RPMI7951 (cell line): ENCODE measurements at regions not wholly inside any gene's neighbourhood (a gene's known extent, or its start where the extent isn't known, plus 50 kb on each side); places are given as distances from the start of the nearest gene placed in this dataset.

Experiments used
- DNase-seq: peaks from one replicate; pipeline ENCODE4 v3.0.0-alpha.2; 2012; ENCODE audit warnings: low read depth

GRCh38 chr3:77967621-77968020 is 927.7 kb downstream of the ROBO2 start:
- no peak for DNase-seq

DNA sequence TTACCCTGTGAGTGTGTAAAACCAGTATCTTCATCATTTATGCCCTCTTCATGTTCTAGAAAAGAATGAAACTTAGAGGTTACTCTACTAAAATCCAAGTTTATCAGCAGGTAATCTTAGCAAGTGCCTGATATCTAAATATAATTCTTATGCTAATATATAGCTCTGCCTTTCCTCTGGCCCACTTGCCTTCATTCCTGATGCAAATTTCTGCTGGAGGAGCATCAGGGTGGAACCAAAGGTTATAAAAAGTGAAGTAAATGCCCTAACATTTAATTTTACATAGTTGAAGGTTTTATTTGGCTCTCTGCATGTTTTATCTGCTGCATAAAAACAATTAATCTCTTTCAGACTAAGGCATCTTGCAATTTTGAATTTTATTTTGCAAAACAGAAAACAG is 936.2 kb downstream of the ROBO2 start:
- no peak for DNase-seq

DNA sequence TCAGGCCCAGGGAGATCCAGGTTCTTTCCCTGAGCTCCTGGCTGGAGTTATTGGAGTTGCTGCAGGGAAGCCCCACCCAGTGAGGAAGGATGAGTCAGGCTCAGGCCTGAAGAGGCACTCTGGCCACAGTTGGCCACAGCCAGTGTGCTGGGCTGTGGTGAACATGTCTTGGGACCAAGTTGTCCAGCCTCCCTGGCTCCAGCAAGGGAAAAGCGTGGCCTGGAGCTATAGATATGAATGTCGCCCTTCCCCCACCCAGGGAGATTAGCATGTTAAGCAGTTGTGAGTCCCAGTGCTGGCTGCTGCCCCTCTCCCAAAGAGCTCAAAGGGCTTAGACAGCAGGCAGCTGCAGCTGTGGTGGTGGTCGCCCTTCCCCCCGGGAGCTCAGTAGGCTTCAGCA is 963.2 kb downstream of the ROBO2 start:
- peak; percentile 3 for DNase-seq

GRCh38 chr3:78004571-78004970 is 964.7 kb downstream of the ROBO2 start:
- DNase-seq, result no peak

DNA sequence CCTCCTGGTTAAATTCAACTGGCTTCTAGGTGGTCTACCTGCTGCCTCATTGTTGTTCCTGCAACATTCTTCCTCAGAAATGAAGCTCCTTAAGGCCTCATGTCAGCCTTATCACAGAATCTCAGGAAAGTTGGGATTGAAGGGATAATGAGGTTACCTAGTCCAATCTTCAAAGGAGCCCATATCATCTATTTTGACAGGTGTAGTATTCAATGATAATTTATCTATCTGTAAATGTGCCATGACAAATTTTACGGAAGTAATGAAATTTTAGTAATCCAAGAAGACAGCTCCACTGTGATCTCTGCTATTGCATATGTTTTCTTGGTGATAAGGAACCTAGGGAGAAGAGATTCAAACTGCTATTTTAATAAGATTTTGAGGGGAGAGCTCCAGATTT is 973.8 kb downstream of the ROBO2 start:
- no peak for DNase-seq

- no peak for DNase-seq
Observed at GRCh38 chr3:78015856-78016255, 976.0 kb downstream of the ROBO2 start.

DNA sequence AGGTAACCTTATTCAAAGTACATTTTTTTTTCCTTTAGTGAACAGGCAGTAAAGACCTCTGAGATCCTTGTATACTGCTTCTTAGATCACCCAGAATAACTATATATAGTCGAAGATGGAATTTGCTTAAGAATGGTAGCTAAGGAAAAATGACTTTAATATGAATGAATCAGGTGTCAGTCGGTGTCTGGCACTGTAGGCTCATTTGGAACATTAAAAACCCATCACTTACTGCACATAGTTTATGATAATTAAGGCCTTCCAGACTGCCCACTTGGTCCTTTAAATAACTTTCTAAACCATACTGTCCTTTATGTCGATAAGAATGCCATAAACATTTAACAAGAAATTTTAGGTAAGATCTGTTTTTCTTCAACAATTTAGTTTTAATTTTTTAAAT is 981.8 kb downstream of the ROBO2 start:
- no peak for DNase-seq

GRCh38 chr3:78022232-78022631 is 982.3 kb downstream of the ROBO2 start:
- no peak for DNase-seq

DNA sequence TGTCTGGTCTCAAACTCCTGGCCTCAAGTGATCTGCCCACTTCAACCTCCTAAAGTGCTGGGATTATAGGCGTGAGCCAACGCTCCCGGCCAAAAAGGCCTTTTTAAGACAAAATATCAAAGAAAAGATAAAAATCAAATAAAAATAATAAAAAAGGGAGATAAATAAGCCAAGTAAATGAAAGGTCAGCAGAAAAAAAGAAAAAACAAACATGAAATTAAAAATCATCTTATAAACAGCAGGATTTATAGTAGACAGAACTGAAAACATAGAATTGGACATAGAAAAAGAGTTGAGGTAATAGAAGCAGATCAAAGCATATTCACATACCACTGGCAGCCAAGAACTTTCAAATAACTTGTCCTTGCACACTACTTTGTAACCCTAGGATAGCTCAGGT is 983.4 kb downstream of the ROBO2 start:
- DNase-seq, result no peak

DNA sequence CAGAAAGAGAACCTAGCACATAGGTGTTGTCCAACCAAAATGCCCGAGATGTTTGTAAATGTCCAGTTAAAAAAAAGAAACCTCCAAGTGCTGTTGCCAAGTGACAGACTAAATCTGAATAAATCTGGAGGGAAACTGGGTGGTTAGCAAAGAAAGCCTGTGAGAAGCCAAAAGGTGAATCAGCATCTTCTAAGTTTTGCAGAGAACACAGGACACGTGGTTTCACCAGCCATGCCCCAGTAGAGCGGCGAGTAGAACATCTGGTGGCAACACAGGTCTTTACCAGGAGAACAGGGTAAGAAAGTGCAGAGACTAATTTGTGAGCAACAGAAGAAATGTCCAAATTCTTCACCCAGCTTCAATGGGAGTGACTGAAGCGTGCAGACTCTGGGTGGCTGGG is 986.0 kb downstream of the ROBO2 start:
- no peak for DNase-seq

DNA sequence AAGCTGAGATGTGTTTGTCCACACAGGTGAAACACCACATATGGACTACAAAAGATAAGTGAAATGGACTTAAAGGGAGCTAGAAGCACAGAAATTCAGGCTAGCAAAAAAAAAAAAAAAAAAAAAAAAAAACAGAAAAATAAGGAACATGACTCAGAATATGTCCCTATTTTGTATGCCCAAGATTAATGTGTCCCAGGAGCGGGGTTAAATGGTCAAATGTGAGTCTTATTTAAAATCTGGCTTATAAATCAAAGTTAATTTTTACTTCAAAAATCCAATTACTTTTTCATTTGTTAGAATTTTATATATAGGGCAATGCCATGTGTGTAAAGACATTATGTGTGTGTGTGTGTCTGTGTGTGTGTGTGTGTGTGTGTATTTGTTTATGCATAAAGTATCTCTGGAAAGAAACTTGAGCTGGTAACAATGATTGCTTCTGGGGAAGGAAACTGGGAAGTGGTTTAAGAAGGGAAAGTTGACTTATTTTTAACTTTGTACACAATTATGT is 986.5 kb downstream of the ROBO2 start:
- no peak for DNase-seq

- no peak for DNase-seq
Observed at GRCh38 chr3:78029775-78030174, 989.9 kb downstream of the ROBO2 start.

GRCh38 chr3:78035131-78035641 is 995.3 kb downstream of the ROBO2 start:
- no peak for DNase-seq

- DNase-seq, result no peak
Observed at GRCh38 chr3:78041486-78041885, 1001.6 kb downstream of the ROBO2 start.

DNA sequence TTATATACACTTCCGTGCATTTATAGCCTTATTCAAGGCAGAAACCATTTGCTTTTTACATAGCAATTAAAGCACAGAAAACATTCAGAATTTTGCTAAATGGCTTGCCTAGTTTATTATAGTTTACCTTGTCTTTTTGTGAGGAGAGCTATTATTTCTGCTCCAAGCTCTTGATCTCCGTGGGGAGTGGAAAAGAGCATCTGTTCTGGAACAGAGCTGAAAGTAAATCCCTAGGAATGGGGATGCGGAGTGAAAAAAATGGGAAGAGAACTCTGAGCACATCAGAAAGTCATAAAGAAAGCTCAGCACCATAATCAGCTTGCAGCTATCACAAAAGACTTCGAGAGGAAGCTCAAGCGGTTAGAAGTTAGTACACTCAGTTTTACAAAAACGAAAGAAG is 1006.7 kb downstream of the ROBO2 start:
- DNase-seq, result no peak

GRCh38 chr3:78048698-78049097 is 1008.8 kb downstream of the ROBO2 start:
- peak; percentile 22 for DNase-seq

DNA sequence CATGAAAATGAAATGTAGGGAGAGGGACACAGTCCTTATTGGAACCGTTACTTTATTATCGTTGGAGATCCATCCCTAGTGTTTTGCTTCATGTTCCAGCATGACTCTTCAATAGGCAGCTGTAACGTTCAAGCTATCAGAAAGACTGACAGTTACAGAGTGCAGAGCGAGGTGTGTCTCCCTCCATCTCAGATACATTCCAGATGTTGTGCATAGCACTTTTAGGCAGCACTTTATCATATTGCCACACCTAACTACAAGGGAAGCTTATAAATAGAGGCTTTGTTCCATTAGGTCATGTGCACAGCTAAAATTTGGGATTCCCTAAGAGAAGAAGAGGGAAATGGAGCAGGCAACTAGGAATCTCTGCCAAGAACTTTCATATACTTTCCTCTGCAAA is 1009.6 kb downstream of the ROBO2 start:
- no peak for DNase-seq

- DNase-seq, result no peak
Observed at GRCh38 chr3:78050276-78051065, 1010.6 kb downstream of the ROBO2 start.

DNA sequence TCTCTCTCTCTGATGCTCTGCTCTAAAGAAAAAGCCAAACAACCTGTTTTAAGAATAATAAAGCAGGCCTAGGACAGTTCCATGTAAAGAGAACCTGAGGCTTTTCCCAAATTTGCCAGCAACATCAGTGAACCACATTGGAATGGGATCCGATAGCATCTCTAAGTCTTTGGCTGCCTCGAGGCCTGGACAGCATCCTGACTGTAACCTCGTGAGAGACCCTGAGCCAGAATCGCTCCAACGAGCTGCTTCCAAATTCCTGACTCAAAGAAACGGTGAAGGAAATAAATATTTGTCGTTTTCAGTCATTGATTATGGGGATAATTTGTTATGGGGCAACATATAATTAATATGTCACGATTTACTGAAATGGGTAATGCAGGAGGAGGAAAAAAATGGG is 1012.8 kb downstream of the ROBO2 start:
- no peak for DNase-seq

DNA sequence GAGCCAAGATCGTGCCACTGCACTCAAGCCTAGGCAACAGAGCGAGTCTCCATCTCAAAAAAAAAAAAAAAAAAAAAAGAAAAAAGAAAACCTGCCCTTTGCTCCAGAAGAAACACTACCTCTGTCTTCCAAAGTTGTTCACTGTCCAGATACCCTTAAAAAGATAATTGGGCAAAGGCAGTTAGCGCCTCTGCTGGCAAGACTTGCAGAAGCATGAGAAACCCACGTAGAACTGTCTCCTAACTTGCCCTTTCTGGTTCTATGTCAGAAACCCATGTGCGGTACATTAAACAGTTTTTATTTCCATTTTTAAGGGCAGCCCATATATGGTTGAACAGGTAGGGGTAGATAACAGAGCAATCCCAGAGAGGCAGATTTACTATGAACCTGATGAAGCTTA is 1026.4 kb downstream of the ROBO2 start:
- DNase-seq, result no peak

GRCh38 chr3:78070188-78070587 is 1030.3 kb downstream of the ROBO2 start:
- DNase-seq, result no peak

DNA sequence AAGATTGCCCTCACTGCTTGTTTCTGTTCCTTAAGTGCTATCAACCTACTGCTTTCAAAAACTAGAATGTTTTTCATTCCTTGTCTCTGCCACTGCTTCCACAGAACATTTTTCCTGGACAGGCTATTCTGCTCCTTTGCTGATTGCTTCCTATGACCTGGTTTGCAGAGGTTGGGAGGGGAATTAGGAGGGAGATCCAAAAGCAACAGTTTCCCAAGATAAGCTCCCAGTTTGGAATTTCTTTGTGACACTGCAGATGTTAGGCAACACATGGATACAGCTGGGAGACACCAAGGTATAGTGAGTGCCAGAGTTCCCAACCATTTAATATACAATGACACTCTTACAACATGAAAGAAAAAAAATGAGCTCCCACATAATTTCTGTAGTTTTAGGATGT is 1036.5 kb downstream of the ROBO2 start:
- no peak for DNase-seq

DNA sequence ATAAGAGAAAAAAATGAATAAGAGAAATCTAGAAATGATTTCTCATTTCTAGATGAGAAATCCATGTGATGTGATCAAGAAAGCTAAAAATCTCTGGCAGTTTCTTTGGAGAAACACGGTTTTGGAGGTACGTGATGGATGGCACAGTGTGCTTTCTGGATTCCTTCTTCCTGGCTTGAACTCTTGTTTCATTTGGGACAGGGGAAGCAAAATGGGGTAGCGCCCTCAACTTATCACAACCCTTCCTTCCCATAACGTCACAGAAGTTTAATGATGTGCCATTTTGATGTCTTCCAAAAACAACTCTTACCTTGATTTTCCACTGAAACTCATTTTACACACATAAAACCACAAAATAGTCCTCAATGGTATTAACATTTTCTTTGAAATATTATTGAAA is 1037.3 kb downstream of the ROBO2 start:
- no peak for DNase-seq

DNA sequence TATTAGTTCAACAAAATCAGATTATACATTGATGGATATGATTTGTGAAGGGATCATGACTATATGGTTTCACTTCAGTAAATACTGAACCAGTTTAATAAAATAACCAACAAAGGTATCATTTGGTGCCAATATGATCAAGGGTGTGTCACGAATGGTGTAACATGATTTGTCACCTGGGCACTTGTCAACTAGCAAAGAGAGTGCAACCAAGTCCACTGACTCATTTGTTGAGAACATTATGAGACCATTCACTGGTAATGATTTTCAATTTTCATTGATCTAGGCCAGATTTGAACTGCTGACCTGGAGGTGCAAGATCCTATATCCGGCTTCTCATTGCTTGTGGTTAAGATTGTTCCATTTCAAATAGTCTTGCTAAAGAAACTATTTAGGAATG is 1037.9 kb downstream of the ROBO2 start:
- DNase-seq, result no peak
